ENCODE measurements at regions not wholly inside any gene's neighbourhood (a gene's known extent, or its start where the extent isn't known, plus 50 kb on each side); places are given as distances from the start of the nearest gene placed in this dataset.

GRCh38 chr18:55967019-55967418 lies 379.0 kb upstream of the TCF4 start:
- TF ChIP-seq SIN3A (IDR thresholded peaks at IDR 0.05; ENCODE audit: borderline replicate concordance, insufficient read depth, low read length) (no peak), POLR2AphosphoS5 (IDR thresholded peaks at IDR 0.05; ENCODE audit: low read depth, low read length) (no peak), FOXP2 (optimal IDR thresholded peaks at IDR 0.05; ENCODE audit: borderline replicate concordance, extremely low read depth, extremely low read length, insufficient read depth) (no peak), TAF1 (IDR thresholded peaks at IDR 0.05; ENCODE audit: borderline replicate concordance, insufficient read depth, low read length) (no peak), REST (IDR thresholded peaks at IDR 0.05; ENCODE audit: insufficient read depth in 1 of 2, low read depth in 2 of 2, low read length in 2 of 2) (no peak)

DNA sequence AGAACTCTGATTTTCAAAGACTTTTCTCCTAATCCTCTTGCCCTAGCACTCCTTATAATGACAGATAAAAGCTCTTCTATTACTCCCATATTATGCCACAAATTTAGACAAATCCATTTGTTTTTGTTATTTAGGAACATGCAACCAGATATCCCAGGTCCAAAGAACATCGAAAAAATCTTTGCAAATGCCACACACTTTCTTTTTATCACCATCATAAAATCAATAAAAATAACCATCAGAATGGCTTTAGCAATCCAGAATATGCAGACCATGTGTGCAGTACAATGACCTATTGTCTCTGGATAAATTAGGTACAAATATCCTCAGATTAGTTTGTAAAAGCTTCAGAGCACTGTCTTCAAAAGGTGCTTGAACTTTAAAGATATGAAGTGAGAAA lies 376.2 kb upstream of the TCF4 start:
- no peak for TF ChIP-seq REST (IDR thresholded peaks at IDR 0.05; ENCODE audit: insufficient read depth in 1 of 2, low read depth in 2 of 2, low read length in 2 of 2)
- no peak for TF ChIP-seq FOXP2 (optimal IDR thresholded peaks at IDR 0.05; ENCODE audit: borderline replicate concordance, extremely low read depth, extremely low read length, insufficient read depth)
- TF ChIP-seq TAF1 (IDR thresholded peaks at IDR 0.05; ENCODE audit: borderline replicate concordance, insufficient read depth, low read length), result no peak
- no peak for TF ChIP-seq POLR2AphosphoS5 (IDR thresholded peaks at IDR 0.05; ENCODE audit: low read depth, low read length)
- no peak for TF ChIP-seq SIN3A (IDR thresholded peaks at IDR 0.05; ENCODE audit: borderline replicate concordance, insufficient read depth, low read length)

- TF ChIP-seq SIN3A (IDR thresholded peaks at IDR 0.05; ENCODE audit: borderline replicate concordance, insufficient read depth, low read length) (no peak), REST (IDR thresholded peaks at IDR 0.05; ENCODE audit: insufficient read depth in 1 of 2, low read depth in 2 of 2, low read length in 2 of 2) (no peak), TAF1 (IDR thresholded peaks at IDR 0.05; ENCODE audit: borderline replicate concordance, insufficient read depth, low read length) (no peak), POLR2AphosphoS5 (IDR thresholded peaks at IDR 0.05; ENCODE audit: low read depth, low read length) (no peak), FOXP2 (optimal IDR thresholded peaks at IDR 0.05; ENCODE audit: borderline replicate concordance, extremely low read depth, extremely low read length, insufficient read depth) (no peak)
Measured at GRCh38 chr18:55953326-55953725, 365.3 kb upstream of the TCF4 start.

DNA sequence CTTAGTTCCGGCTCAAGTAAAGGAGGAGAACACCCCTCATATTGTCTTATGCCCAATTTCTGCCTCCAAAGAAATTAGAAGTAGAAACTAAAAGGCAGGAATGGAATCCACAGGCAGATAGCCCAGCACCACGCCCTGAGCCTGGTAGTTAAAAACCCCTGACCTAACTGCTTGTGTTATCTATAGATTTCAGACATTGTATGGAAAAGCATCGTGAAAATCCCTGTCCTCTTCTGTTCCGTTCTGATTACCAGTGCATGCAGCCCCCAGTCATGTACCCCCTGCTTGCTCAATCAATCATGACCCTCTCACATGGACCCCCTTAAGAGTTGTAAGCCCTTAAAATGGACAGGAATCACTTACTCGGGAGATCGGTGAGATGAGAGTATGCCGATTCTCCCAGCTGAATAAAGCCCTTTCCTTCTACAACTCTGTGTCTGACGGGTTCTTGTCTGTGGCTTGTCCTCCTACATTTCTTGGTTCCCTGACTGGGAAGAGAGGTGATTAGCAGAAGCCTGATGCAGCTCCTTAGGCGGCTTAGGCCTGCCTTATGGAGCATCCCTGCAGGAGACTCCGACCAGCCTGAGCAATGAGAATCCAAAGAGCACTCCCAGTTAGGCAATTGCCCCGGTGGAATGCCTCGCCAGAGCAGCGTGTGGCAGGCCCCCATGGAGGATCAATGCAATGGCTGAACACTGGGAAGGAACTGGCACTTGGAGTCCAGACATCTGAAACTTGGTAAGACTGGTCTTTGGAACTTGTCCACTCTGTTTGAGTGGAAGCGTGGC lies 362.6 kb upstream of the TCF4 start:
- TF ChIP-seq SIN3A (IDR thresholded peaks at IDR 0.05; ENCODE audit: borderline replicate concordance, insufficient read depth, low read length) (no peak), FOXP2 (optimal IDR thresholded peaks at IDR 0.05; ENCODE audit: borderline replicate concordance, extremely low read depth, extremely low read length, insufficient read depth) (no peak), TAF1 (IDR thresholded peaks at IDR 0.05; ENCODE audit: borderline replicate concordance, insufficient read depth, low read length) (no peak), POLR2AphosphoS5 (IDR thresholded peaks at IDR 0.05; ENCODE audit: low read depth, low read length) (no peak), REST (IDR thresholded peaks at IDR 0.05; ENCODE audit: insufficient read depth in 1 of 2, low read depth in 2 of 2, low read length in 2 of 2) (no peak)

Measured in PFSK-1 (cell line).